NCI-H128 (cell line): ENCODE measurements at regions not wholly inside any gene's neighbourhood (a gene's known extent, or its start where the extent isn't known, plus 50 kb on each side); places are given as distances from the start of the nearest gene placed in this dataset.

Source experiments
- DNase-seq: peaks from one replicate; lab custom pipeline; 2025; ENCODE audit not compliant: unreplicated experiment; lab: John Stamatoyannopoulos, UW

- DNase-seq, result no peak
Measured at GRCh38 chr11:128116447-128116846, 470.9 kb downstream of the ETS1 start.

- DNase-seq, result no peak
Measured at GRCh38 chr11:128105950-128106349, 481.4 kb downstream of the ETS1 start.

GRCh38 chr11:128105511-128105910, 481.8 kb downstream of the ETS1 start:
- DNase-seq, result no peak

- no peak for DNase-seq
Measured at GRCh38 chr11:128103278-128103873, 484.0 kb downstream of the ETS1 start.

- DNase-seq, result no peak
Measured at GRCh38 chr11:128098781-128099180, 488.6 kb downstream of the ETS1 start.

- DNase-seq, result no peak
Measured at GRCh38 chr11:128095466-128095981, 491.8 kb downstream of the ETS1 start.

GRCh38 chr11:128093689-128094088, 493.7 kb downstream of the ETS1 start:
- DNase-seq, result no peak

- no peak for DNase-seq
Measured at GRCh38 chr11:128089962-128090361, 497.4 kb downstream of the ETS1 start.

GRCh38 chr11:128086794-128087193, 500.6 kb downstream of the ETS1 start:
- DNase-seq, result no peak

- DNase-seq, result no peak
Measured at GRCh38 chr11:128085276-128085675, 502.1 kb downstream of the ETS1 start.

- no peak for DNase-seq
Measured at GRCh38 chr11:128082574-128082973, 504.8 kb downstream of the ETS1 start.

GRCh38 chr11:128069665-128070064, 517.7 kb downstream of the ETS1 start:
- no peak for DNase-seq

GRCh38 chr11:128067780-128068179, 519.6 kb downstream of the ETS1 start:
- no peak for DNase-seq

- DNase-seq, result no peak
Measured at GRCh38 chr11:128066399-128066798, 521.0 kb downstream of the ETS1 start.

GRCh38 chr11:128061281-128061871, 526.0 kb downstream of the ETS1 start:
- peak; percentile 8 for DNase-seq

- DNase-seq, result no peak
Measured at GRCh38 chr11:128058580-128059208, 528.7 kb downstream of the ETS1 start.

- no peak for DNase-seq
Measured at GRCh38 chr11:128057786-128058395, 529.5 kb downstream of the ETS1 start.

- DNase-seq, result no peak
Measured at GRCh38 chr11:128055576-128056217, 531.7 kb downstream of the ETS1 start.

GRCh38 chr11:128053981-128054931, 533.1 kb downstream of the ETS1 start:
- DNase-seq, result no peak

GRCh38 chr11:128052912-128053641, 534.3 kb downstream of the ETS1 start:
- no peak for DNase-seq
